ENCODE measurements at regions not wholly inside any gene's neighbourhood (a gene's known extent, or its start where the extent isn't known, plus 50 kb on each side); places are given as distances from the start of the nearest gene placed in this dataset.
"Not testable (repeated sequence)": the region's sequence is repeated elsewhere in the genome, so short reads cannot be mapped to it uniquely, and the experiment has no call there.

- DNase-seq: no peak
Measured at GRCh38 chr9:106467113-106467864, 395.7 kb upstream of the ZNF462 start.

GRCh38 chr9:106467865-106468164 is 395.2 kb upstream of the ZNF462 start:
- no peak for DNase-seq

- no peak for DNase-seq
Measured at GRCh38 chr9:106468431-106468830, 394.5 kb upstream of the ZNF462 start.

GRCh38 chr9:106478312-106478711 is 384.7 kb upstream of the ZNF462 start:
- DNase-seq: no peak

- DNase-seq: no peak
Measured at GRCh38 chr9:106478727-106479126, 384.2 kb upstream of the ZNF462 start.

GRCh38 chr9:106479679-106480078 is 383.3 kb upstream of the ZNF462 start:
- DNase-seq: no peak

- DNase-seq: no peak
Measured at GRCh38 chr9:106481013-106481609, 381.9 kb upstream of the ZNF462 start.

- no peak for DNase-seq
Measured at GRCh38 chr9:106482733-106483132, 380.2 kb upstream of the ZNF462 start.

GRCh38 chr9:106486685-106487084 is 376.3 kb upstream of the ZNF462 start:
- no peak for DNase-seq

- DNase-seq: no peak
Measured at GRCh38 chr9:106487266-106487665, 375.7 kb upstream of the ZNF462 start.

GRCh38 chr9:106492126-106492525 is 370.8 kb upstream of the ZNF462 start:
- DNase-seq: not testable (repeated sequence)

GRCh38 chr9:106500171-106500570 is 362.8 kb upstream of the ZNF462 start:
- DNase-seq: no peak

GRCh38 chr9:106501210-106501609 is 361.8 kb upstream of the ZNF462 start:
- not testable (repeated sequence) for DNase-seq

- DNase-seq: no peak
Measured at GRCh38 chr9:106502930-106503329, 360.0 kb upstream of the ZNF462 start.

- no peak for DNase-seq
Measured at GRCh38 chr9:106503759-106504158, 359.2 kb upstream of the ZNF462 start.

GRCh38 chr9:106526716-106527204 is 336.2 kb upstream of the ZNF462 start:
- no peak for DNase-seq

- no peak for DNase-seq
Measured at GRCh38 chr9:106528158-106528557, 334.8 kb upstream of the ZNF462 start.

GRCh38 chr9:106529616-106530015 is 333.4 kb upstream of the ZNF462 start:
- no peak for DNase-seq

GRCh38 chr9:106531491-106531890 is 331.5 kb upstream of the ZNF462 start:
- DNase-seq: no peak

GRCh38 chr9:106532306-106533015 is 330.5 kb upstream of the ZNF462 start:
- no peak for DNase-seq

GRCh38 chr9:106534800-106535199 is 328.2 kb upstream of the ZNF462 start:
- no peak for DNase-seq

GRCh38 chr9:106535439-106535838 is 327.5 kb upstream of the ZNF462 start:
- no peak for DNase-seq

GRCh38 chr9:106557996-106558667 is 304.8 kb upstream of the ZNF462 start:
- DNase-seq: no peak

GRCh38 chr9:106560540-106560939 is 302.4 kb upstream of the ZNF462 start:
- DNase-seq: no peak
